ENCODE measurements at regions not wholly inside any gene's neighbourhood (a gene's known extent, or its start where the extent isn't known, plus 50 kb on each side); places are given as distances from the start of the nearest gene placed in this dataset.
"Not testable (repeated sequence)": the region's sequence is repeated elsewhere in the genome, so short reads cannot be mapped to it uniquely, and the experiment has no call there.

- no peak for DNase-seq (ENCODE audit: low read depth in 2 of 2)
These were observed 157.1 kb upstream of the PRKCQ start for GRCh38 chr10:6737080-6737641.

GRCh38 chr10:6734286-6734685 is 154.2 kb upstream of the PRKCQ start:
- no peak for DNase-seq (ENCODE audit: low read depth in 2 of 2)

- DNase-seq (ENCODE audit: low read depth in 2 of 2): no peak
These were observed 149.8 kb upstream of the PRKCQ start for GRCh38 chr10:6729861-6730344.

DNA sequence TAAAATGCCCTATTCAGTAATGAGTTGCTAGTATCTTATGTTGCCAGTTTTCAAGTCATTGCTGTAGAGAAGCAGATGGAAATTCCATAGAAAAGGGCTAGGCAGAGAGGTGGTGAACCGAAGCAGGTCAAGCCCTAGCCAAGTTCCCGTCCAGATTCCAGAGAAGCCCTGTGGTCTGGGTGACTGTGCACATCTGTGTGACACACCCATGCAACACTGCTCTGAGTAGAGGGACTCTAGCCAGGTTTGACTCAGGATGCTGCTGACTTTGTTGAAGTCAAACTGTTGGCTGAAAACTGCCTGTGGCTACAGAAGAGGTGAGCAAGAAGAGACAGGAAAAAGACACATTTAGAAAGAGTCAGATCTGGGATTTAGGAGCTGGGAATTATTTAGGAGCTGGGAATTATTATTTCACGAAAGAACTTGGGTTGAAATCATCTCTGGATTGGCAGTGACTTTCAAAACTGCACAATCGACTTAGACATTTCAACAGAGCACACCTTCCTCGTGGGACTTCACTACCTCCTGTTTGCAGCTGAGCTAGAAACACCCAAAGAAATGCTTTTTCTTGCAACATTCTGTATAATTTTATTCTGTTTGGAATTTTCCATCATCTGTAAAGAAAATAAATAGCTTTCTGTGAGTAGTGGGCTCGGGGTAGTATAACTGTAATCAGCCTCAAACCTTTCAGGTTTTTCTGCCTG is 149.1 kb upstream of the PRKCQ start:
- DNase-seq (ENCODE audit: low read depth in 2 of 2): no peak

- no peak for DNase-seq (ENCODE audit: low read depth in 2 of 2)
These were observed 146.8 kb upstream of the PRKCQ start for GRCh38 chr10:6726924-6727323.

DNA sequence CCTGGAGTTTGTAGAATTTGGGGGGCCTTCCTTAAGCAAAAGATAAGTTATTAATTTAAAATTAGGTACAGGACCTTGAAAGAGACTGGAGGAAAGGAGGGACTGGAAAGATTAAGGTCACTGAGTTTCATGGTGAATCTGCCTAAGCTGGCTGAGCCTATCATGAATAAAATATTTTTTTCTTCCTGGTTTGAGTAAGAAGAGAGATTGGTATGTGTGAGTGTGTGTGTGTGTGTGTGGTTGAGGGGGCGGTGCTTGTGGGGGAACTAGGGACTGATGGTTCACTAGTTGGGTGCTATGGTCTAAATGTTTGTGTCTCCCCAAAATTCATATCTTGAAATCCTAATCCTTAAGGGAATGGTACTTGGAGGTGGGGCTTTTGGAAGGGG is 142.5 kb upstream of the PRKCQ start:
- DNase-seq (ENCODE audit: low read depth in 2 of 2): no peak

GRCh38 chr10:6721964-6722615 is 142.0 kb upstream of the PRKCQ start:
- no peak for DNase-seq (ENCODE audit: low read depth in 2 of 2)

GRCh38 chr10:6721480-6721879 is 141.4 kb upstream of the PRKCQ start:
- no peak for DNase-seq (ENCODE audit: low read depth in 2 of 2)

DNA sequence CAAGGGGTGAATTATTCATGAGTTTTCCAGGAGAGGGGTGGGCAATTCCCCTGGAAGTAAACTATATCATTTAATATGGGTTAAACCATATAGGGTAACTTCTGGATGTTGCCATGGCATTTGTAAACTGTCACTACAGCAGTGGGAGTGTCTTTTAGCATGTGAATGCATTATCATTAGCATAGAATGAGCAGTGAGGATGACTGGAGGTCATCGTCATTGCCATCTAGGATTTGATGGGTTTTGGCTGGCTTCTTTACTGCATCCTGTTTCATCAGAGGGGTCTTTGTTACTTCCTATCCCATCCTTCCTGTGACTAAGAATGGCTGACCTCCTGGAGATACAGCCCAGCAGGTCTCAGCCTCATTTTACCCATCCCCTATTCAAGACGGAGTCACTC is 139.5 kb upstream of the PRKCQ start:
- DNase-seq (ENCODE audit: low read depth in 2 of 2): no peak

DNA sequence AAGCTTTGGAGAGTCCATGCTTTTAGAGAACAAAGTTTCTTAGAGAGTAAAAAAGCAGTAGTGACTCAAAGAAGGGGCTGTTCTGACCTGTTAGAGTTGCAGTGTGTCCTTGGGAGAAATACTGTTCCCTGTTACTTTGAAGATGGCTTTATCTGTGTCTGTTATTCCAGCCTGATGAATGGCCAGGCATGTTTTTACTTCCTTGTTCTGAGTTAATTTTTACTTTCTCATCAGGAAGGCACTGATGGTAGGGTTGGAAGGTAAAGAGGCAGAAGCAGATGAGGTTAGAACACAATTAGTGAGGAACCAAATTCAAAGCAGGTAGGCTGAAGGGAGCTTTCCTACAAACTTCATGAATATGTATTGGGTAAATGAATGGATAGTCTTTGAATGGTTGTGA is 138.5 kb upstream of the PRKCQ start:
- no peak for DNase-seq (ENCODE audit: low read depth in 2 of 2)

- DNase-seq (ENCODE audit: low read depth in 2 of 2): no peak
These were observed 136.4 kb upstream of the PRKCQ start for GRCh38 chr10:6716516-6716915.

DNA sequence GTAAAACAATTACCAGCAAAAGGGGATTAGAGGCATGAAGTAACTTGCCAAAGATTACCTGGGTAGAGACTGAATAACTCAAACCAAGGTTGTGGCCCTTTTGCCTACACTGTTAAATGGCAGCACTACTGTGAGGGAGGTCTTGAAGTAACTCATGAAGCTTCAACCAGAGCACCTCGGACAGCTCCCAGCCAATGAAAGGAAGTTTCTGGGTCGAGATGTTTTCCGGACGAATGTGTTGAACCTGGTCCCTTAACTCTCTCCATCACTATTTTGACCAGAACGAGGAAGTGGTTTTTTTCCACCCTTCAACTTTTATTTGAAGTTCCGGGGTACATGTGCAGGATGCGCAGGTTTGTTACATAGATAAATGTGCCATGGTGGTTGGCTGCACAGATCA is 133.6 kb upstream of the PRKCQ start:
- DNase-seq (ENCODE audit: low read depth in 2 of 2): no peak

DNA sequence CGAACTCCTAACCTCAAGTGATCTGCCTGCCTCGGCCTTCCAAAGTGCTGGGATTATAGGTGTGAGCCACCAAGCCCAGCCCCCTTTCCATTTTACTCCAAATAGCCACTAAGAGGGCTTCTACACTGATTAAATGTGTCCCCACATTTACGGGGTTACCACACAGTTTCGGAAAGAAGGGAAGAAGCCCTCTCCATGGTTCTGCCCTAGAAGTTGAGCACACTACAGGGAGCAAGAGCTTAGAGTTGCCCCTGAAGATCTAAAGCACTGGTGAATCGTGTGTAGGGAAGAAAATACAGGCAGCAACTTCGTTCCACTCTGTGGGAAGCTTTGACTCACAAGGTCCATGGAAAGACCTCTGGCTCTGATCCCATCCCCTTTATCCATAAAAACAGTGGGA is 133.0 kb upstream of the PRKCQ start:
- no peak for DNase-seq (ENCODE audit: low read depth in 2 of 2)

DNA sequence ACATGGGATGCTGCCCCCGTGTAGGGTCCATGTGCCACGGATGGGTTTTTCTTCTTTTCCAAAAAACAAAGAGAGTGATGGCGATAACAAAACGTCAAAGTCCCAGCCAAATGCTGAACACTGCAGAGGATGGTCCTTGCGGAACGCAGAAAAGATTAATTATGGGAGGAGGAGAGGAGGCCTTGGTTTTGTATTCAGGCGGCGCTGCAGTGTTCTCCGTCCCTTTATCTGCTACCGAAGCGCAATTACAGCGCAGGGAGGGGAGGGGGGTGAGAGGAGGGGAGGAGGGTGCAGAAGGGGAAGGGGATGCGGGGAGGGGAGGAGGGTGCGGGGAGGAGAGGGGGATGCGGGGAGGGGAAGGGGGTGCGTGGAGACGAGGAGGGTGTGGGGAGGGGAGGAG is 131.8 kb upstream of the PRKCQ start:
- no peak for DNase-seq (ENCODE audit: low read depth in 2 of 2)

DNA sequence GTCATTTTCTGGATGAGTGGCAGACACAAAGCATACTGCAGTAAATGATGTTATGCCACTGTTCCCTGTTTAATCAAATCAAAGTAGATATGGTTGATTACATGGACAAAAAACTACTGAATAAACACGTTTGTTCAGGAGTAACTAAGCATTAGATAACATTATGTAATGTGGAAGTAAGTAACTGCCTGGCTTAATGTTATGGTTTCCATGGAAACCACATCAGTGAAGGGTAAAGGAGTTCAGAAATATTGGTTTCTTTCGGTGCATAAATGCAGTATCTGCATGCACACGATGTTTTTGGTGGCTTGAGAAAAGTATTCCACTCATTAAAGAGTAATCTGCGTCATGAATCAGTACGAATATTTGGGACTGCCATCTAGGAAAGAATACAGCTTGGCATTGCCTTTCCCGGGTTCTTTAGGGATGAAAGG is 131.3 kb upstream of the PRKCQ start:
- no peak for DNase-seq (ENCODE audit: low read depth in 2 of 2)

DNA sequence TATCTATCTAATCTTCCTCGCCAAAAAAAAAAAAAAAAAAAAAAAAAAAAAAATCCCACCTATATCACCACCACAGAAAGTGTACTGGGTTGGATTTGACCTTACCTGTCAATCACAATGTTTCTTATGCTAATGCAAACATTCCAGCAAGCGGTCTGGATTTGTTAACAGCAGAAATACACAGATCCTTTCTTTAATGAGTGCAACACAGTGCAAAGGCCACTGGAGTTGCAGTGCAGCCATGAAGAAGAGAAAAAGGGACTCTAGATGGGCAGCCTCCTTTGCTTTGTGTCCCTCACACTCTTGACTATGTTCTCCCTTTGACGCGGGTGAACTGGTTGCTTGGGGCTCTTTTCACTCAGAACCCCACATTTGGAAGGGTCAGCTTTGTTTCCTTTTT is 127.3 kb upstream of the PRKCQ start:
- DNase-seq (ENCODE audit: low read depth in 2 of 2): no peak

- no peak for DNase-seq (ENCODE audit: low read depth in 2 of 2)
These were observed 126.6 kb upstream of the PRKCQ start for GRCh38 chr10:6706725-6707124.

GRCh38 chr10:6704896-6705295 is 124.8 kb upstream of the PRKCQ start:
- DNase-seq (ENCODE audit: low read depth in 2 of 2): no peak

DNA sequence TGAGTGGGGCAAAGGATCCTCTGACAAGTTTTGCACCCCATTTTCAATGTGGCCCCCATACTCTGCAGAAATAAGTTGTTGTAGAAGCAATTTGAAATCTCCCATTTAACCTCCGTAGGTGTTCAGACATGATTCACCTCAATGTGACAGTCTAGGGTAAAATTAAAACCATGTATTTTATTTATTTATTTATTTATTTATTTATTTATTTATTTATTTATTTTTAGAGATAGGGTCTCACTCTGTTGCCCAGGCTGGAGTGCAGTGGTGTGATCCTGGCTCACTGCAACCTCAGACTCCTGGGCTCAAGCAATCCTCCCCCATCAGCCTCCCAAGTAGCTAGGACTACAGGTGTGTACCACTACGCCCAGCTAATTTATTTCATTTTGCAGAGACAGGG is 122.8 kb upstream of the PRKCQ start:
- DNase-seq (ENCODE audit: low read depth in 2 of 2): not testable (repeated sequence)

- DNase-seq (ENCODE audit: low read depth in 2 of 2): no peak
These were observed 122.0 kb upstream of the PRKCQ start for GRCh38 chr10:6702030-6702429.

- no peak for DNase-seq (ENCODE audit: low read depth in 2 of 2)
These were observed 121.2 kb upstream of the PRKCQ start for GRCh38 chr10:6701289-6701688.

- DNase-seq (ENCODE audit: low read depth in 2 of 2): no peak
These were observed 120.0 kb upstream of the PRKCQ start for GRCh38 chr10:6700066-6700465.

DNA sequence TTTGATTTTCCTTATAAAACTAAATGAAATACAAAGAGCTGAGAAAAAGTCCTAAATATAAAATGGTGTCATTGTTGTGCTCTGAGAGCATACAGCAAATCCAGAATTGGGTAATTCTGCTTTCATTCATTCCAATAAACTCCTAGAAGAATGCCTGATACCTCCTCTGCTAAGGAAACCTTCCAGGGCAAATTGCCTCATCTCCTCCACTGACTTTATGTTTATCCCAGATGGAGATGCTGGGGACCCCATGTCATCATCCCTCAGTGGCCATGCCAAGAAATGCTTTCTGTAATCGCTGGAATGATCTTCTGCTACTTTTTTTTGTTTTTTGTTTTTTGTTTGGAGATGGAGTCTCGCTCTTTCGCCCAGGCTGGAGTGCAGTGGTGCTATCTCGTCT is 119.3 kb upstream of the PRKCQ start:
- DNase-seq (ENCODE audit: low read depth in 2 of 2): no peak
